Subcutaneous abdominal adipose tissue (tissue), 5 donors: ENCODE measurements at regions not wholly inside any gene's neighbourhood (a gene's known extent, or its start where the extent isn't known, plus 50 kb on each side); places are given as distances from the start of the nearest gene placed in this dataset.

Source experiments
- H3K27ac ChIP-seq: one replicate; pipeline ENCODE4 v1.7.0; 2013; ENCODE audit warnings: low read depth, mild to moderate bottlenecking, inconsistent platforms, low read length, moderate library complexity
- H3K27me3 ChIP-seq, 5 donors: one replicate each; pipeline ENCODE4 v1.7.0; 2013; ENCODE audit warnings: low read length in 5 of 5, inconsistent platforms in 1 of 5; ENCODE audit not compliant: control insufficient read depth in 5 of 5, insufficient read depth in 4 of 5
- H3K36me3 ChIP-seq, 5 donors: one replicate each; pipeline ENCODE4 v1.7.0; 2013; ENCODE audit warnings: low read length in 5 of 5; ENCODE audit not compliant: control insufficient read depth in 5 of 5, insufficient read depth in 5 of 5
- H3K4me1 ChIP-seq, 5 donors: one replicate each; pipeline ENCODE4 v1.7.0; 2013; ENCODE audit warnings: low read length in 5 of 5, mild to moderate bottlenecking in 3 of 5, moderate library complexity in 1 of 5; ENCODE audit not compliant: control insufficient read depth in 5 of 5, insufficient read depth in 5 of 5
- H3K4me3 ChIP-seq, 5 donors: one replicate each; pipeline ENCODE4 v1.7.0; 2013; ENCODE audit warnings: low read length in 5 of 5, low read depth in 1 of 5
- H3K9ac ChIP-seq, 5 donors: one replicate each; pipeline ENCODE4 v1.7.0; 2013; ENCODE audit warnings: low read length in 5 of 5, mild to moderate bottlenecking in 4 of 5, moderate library complexity in 3 of 5
- H3K9me3 ChIP-seq, 5 donors: one replicate each; pipeline ENCODE4 v1.7.0; 2013; ENCODE audit warnings: low read length in 5 of 5; ENCODE audit not compliant: control insufficient read depth in 5 of 5
- donor health status: healthy.
- donor health status: healthy.
- donor health status: healthy.
- donor health status: healthy.
- donor health status: healthy.

DNA sequence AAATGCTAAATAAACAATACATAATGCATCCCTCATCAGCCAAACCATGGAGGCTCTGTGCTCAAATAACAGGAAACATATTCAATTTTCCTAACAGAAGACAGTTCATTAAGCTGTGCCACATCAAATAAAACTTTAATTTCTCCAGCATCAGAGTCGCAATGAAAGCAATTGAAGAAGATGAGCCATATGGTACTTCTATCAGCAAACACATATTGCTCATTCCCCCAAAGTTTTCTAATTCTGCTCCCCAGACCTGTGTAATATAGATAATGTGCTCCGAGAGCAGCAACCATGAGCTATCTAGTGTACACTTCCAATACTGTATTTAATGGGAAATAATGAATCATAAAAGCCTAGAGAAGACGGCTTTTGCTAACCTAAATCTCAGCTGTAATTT is 263.2 kb downstream of the MEIS1 start:
- H3K27ac ChIP-seq: no peak overlapping the region
- no peaks in the 10 kb centered on the region for H3K36me3 ChIP-seq
- no peaks in the 10 kb centered on the region for H3K27me3 ChIP-seq
- H3K4me3 ChIP-seq: no peak overlapping the region
- no peak overlapping the region for H3K9ac ChIP-seq
- no peaks in the 10 kb centered on the region for H3K9me3 ChIP-seq
- no peaks in the 10 kb centered on the region for H3K4me1 ChIP-seq

DNA sequence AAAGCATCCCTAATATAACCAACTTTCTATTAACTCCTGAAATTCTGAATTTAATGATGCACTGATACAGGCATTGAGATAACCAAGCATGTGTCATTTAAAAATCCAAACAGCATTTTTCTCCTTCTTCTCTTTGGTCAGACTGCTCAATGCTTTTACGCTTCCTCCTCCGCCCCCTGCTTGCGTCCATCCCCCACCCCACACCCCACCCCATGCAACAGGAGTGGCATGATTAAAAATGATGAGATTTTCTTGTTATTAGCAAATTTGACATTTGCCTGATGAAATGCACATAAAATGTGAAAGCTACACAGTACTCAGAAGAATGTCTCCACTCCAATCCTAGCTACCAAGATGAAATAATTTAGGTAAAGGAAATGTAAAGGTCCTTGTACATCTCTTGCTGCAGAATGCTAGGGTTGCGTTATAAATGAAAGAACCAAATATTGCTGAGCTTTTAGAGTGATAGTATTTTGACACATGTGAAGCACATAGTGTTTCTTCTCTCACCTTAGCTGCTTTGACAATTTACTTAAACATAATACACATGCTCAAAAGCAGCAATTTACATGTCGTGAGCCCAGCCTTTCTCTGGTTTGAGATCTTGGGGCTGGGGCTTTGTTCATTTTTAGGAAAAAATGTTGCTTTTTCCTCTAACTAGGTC is 263.8 kb downstream of the MEIS1 start:
- Histone ChIP-seq H3K4me1 (no peaks in the 10 kb centered on the region), H3K4me3 (no peak overlapping the region), H3K9me3 (no peaks in the 10 kb centered on the region), H3K36me3 (no peaks in the 10 kb centered on the region), H3K27ac (no peak overlapping the region), H3K27me3 (no peaks in the 10 kb centered on the region), H3K9ac (no peak overlapping the region)

GRCh38 chr2:66699416-66699792 is 264.5 kb downstream of the MEIS1 start:
- H3K9me3 ChIP-seq: no peaks in the 10 kb centered on the region
- no peak overlapping the region for H3K27ac ChIP-seq
- H3K36me3 ChIP-seq: no peaks in the 10 kb centered on the region
- H3K4me1 ChIP-seq: no peaks in the 10 kb centered on the region
- no peak overlapping the region for H3K9ac ChIP-seq
- no peaks in the 10 kb centered on the region for H3K27me3 ChIP-seq
- no peak overlapping the region for H3K4me3 ChIP-seq

- H3K4me3 ChIP-seq: no peak overlapping the region
- no peak overlapping the region for H3K9ac ChIP-seq
- H3K9me3 ChIP-seq: no peaks in the 10 kb centered on the region
- no peak overlapping the region for H3K27ac ChIP-seq
- no peaks in the 10 kb centered on the region for H3K27me3 ChIP-seq
- no peaks in the 10 kb centered on the region for H3K4me1 ChIP-seq
- no peaks in the 10 kb centered on the region for H3K36me3 ChIP-seq
Observed at GRCh38 chr2:66699793-66700676, 265.1 kb downstream of the MEIS1 start.

DNA sequence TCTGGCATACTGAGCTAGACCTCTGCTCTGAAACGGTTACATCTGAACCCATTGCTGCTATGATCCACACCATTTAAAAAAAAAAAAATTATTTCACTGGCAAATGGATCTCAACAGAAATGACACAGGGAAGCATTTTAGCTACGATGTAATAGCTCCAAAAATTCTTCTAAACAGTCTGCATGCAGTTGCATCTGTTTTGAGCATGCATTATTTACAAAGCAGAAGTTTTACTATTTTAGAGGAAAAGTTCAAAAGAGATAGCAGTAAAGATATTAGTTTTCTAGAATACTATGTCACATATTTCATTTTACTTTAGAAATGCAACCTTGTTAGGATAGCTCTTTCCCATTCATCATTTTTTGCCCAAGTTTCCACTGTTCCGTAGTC is 265.7 kb downstream of the MEIS1 start:
- Histone ChIP-seq H3K27ac (no peak overlapping the region), H3K36me3 (no peaks in the 10 kb centered on the region), H3K4me3 (no peak overlapping the region), H3K27me3 (no peaks in the 10 kb centered on the region), H3K4me1 (no peaks in the 10 kb centered on the region), H3K9me3 (no peaks in the 10 kb centered on the region), H3K9ac (no peak overlapping the region)

DNA sequence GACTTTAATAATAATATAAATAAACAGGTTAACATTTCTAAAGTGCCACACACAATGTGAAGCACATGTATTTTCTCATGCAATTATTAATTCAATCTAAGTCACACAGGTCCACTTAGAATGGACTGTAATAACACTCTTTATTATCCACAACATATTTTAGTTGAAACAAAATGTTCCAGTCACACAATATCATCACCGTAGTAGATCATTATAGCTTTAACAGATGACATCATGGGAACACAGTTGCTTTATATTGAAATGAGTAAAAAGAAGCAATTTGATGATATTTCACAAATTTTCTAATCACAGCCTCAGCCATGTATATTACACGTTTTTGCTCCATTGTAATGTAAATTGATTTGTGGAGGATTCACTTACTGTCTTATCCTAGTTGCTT is 266.3 kb downstream of the MEIS1 start:
- Histone ChIP-seq H3K4me1 (no peaks in the 10 kb centered on the region), H3K9me3 (no peaks in the 10 kb centered on the region), H3K27ac (no peak overlapping the region), H3K27me3 (no peaks in the 10 kb centered on the region), H3K36me3 (no peaks in the 10 kb centered on the region), H3K4me3 (no peak overlapping the region), H3K9ac (no peak overlapping the region)

DNA sequence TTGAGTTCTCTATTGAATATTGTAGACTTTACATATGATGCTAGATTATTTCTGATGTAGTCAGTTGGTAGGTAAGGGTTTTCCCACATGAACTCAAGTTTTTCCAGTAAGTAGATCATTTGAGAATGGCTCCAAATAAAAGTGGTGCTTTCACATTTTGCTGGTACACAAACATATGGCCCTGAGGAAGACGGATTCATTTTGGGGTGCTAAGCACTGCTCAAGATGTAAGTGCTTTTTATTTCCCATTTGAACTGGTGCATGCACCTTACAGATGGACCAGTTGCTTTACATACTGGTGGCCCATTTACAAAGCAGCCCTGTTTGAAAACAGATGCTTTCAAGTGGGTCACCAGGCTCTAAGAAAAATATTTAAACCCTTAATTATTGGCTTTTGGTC is 266.7 kb downstream of the MEIS1 start:
- no peaks in the 10 kb centered on the region for H3K4me1 ChIP-seq
- no peaks in the 10 kb centered on the region for H3K9me3 ChIP-seq
- H3K9ac ChIP-seq: no peak overlapping the region
- H3K4me3 ChIP-seq: no peak overlapping the region
- H3K27me3 ChIP-seq: no peaks in the 10 kb centered on the region
- H3K27ac ChIP-seq: no peak overlapping the region
- no peaks in the 10 kb centered on the region for H3K36me3 ChIP-seq

- Histone ChIP-seq H3K27ac (no peak overlapping the region), H3K27me3 (no peaks in the 10 kb centered on the region), H3K9me3 (no peaks in the 10 kb centered on the region), H3K36me3 (no peaks in the 10 kb centered on the region), H3K4me3 (no peak overlapping the region), H3K9ac (no peak overlapping the region), H3K4me1 (no peaks in the 10 kb centered on the region)
Observed at GRCh38 chr2:66702301-66702700, 267.4 kb downstream of the MEIS1 start.

- H3K9ac ChIP-seq: no peak overlapping the region
- H3K27ac ChIP-seq: no peak overlapping the region
- no peaks in the 10 kb centered on the region for H3K9me3 ChIP-seq
- no peaks in the 10 kb centered on the region for H3K36me3 ChIP-seq
- no peaks in the 10 kb centered on the region for H3K4me1 ChIP-seq
- H3K27me3 ChIP-seq: no peaks in the 10 kb centered on the region
- H3K4me3 ChIP-seq: no peak overlapping the region
Observed at GRCh38 chr2:66704786-66705185, 269.9 kb downstream of the MEIS1 start.

GRCh38 chr2:66714610-66715009 is 279.7 kb downstream of the MEIS1 start:
- no peak overlapping the region for H3K4me3 ChIP-seq
- H3K4me1 ChIP-seq: no peaks in the 10 kb centered on the region
- no peaks in the 10 kb centered on the region for H3K9me3 ChIP-seq
- no peak overlapping the region for H3K27ac ChIP-seq
- no peaks in the 10 kb centered on the region for H3K36me3 ChIP-seq
- H3K9ac ChIP-seq: no peak overlapping the region
- no peaks in the 10 kb centered on the region for H3K27me3 ChIP-seq
